DMS79 treated with DMSO at 0.1 percent for 48 hours (cell line): ENCODE measurements at regions not wholly inside any gene's neighbourhood (a gene's known extent, or its start where the extent isn't known, plus 50 kb on each side); places are given as distances from the start of the nearest gene placed in this dataset.
"Not testable (repeated sequence)": the region's sequence is repeated elsewhere in the genome, so short reads cannot be mapped to it uniquely, and the experiment has no call there.

ENCODE experiments used
- DNase-seq: peaks from one replicate; lab custom pipeline; 2025; lab: John Stamatoyannopoulos, UW

- no peak for DNase-seq
These were observed 484.5 kb upstream of the ZNF804A start for GRCh38 chr2:184113696-184114403.

GRCh38 chr2:184114439-184114838 lies 483.9 kb upstream of the ZNF804A start:
- no peak for DNase-seq

- no peak for DNase-seq
These were observed 478.1 kb upstream of the ZNF804A start for GRCh38 chr2:184119989-184120800.

GRCh38 chr2:184125867-184126266 lies 472.5 kb upstream of the ZNF804A start:
- no peak for DNase-seq

GRCh38 chr2:184129073-184129472 lies 469.3 kb upstream of the ZNF804A start:
- DNase-seq, result no peak

- no peak for DNase-seq
These were observed 460.4 kb upstream of the ZNF804A start for GRCh38 chr2:184137955-184138354.

- DNase-seq, result no peak
These were observed 456.5 kb upstream of the ZNF804A start for GRCh38 chr2:184141866-184142265.

GRCh38 chr2:184154438-184154837 lies 443.9 kb upstream of the ZNF804A start:
- no peak for DNase-seq

GRCh38 chr2:184155791-184156190 lies 442.5 kb upstream of the ZNF804A start:
- no peak for DNase-seq

- DNase-seq, result no peak
These were observed 441.2 kb upstream of the ZNF804A start for GRCh38 chr2:184157141-184157540.

- DNase-seq, result no peak
These were observed 435.9 kb upstream of the ZNF804A start for GRCh38 chr2:184162426-184162825.

- DNase-seq, result not testable (repeated sequence)
These were observed 429.5 kb upstream of the ZNF804A start for GRCh38 chr2:184168823-184169222.

GRCh38 chr2:184169366-184169765 lies 429.0 kb upstream of the ZNF804A start:
- no peak for DNase-seq

- no peak for DNase-seq
These were observed 423.7 kb upstream of the ZNF804A start for GRCh38 chr2:184174493-184175104.

GRCh38 chr2:184178229-184178628 lies 420.1 kb upstream of the ZNF804A start:
- DNase-seq, result no peak

- no peak for DNase-seq
These were observed 411.9 kb upstream of the ZNF804A start for GRCh38 chr2:184186436-184186835.

- no peak for DNase-seq
These were observed 410.8 kb upstream of the ZNF804A start for GRCh38 chr2:184187421-184187971.

GRCh38 chr2:184190725-184191124 lies 407.6 kb upstream of the ZNF804A start:
- DNase-seq, result no peak

GRCh38 chr2:184192649-184193048 lies 405.7 kb upstream of the ZNF804A start:
- no peak for DNase-seq

- DNase-seq, result no peak
These were observed 400.9 kb upstream of the ZNF804A start for GRCh38 chr2:184197413-184197812.

GRCh38 chr2:184198791-184199190 lies 399.5 kb upstream of the ZNF804A start:
- DNase-seq, result not testable (repeated sequence)

GRCh38 chr2:184199274-184199673 lies 399.1 kb upstream of the ZNF804A start:
- DNase-seq, result no peak

GRCh38 chr2:184201246-184201645 lies 397.1 kb upstream of the ZNF804A start:
- no peak for DNase-seq
